ENCODE measurements at regions not wholly inside any gene's neighbourhood (a gene's known extent, or its start where the extent isn't known, plus 50 kb on each side); places are given as distances from the start of the nearest gene placed in this dataset.

GRCh38 chr12:88985631-88986030, 366.7 kb downstream of the DUSP6 start:
- TF ChIP-seq RAD21 (IDR thresholded peaks at IDR 0.05; ENCODE audit: low read depth) (no peak), ZBTB7A (IDR thresholded peaks at IDR 0.05; ENCODE audit: low read depth) (no peak), CEBPB (IDR thresholded peaks at IDR 0.05) (no peak)

GRCh38 chr12:88985011-88985410, 367.3 kb downstream of the DUSP6 start:
- no peak for TF ChIP-seq TEAD4 (IDR thresholded peaks at IDR 0.05)

GRCh38 chr12:88982694-88983093, 369.6 kb downstream of the DUSP6 start:
- TF ChIP-seq NFIC (IDR thresholded peaks at IDR 0.05): no peak
- no peak for TF ChIP-seq EGR1 (IDR thresholded peaks at IDR 0.05)
- TF ChIP-seq REST (IDR thresholded peaks at IDR 0.05; ENCODE audit: low read depth): no peak
- TF ChIP-seq TEAD4 (IDR thresholded peaks at IDR 0.05): no peak
- no peak for TF ChIP-seq ZBTB7A (IDR thresholded peaks at IDR 0.05; ENCODE audit: low read depth)
- TF ChIP-seq CREB1 (IDR thresholded peaks at IDR 0.05; ENCODE audit: low read depth): no peak

GRCh38 chr12:88977115-88977514, 375.2 kb downstream of the DUSP6 start:
- TF ChIP-seq USF1 (IDR thresholded peaks at IDR 0.05) (no peak), REST (IDR thresholded peaks at IDR 0.05; ENCODE audit: low read depth) (no peak), YY1 (IDR thresholded peaks at IDR 0.05; ENCODE audit: low read depth) (no peak), TAF1 (IDR thresholded peaks at IDR 0.05; ENCODE audit: low read depth) (no peak), ZBTB7A (IDR thresholded peaks at IDR 0.05; ENCODE audit: low read depth) (no peak), CEBPB (IDR thresholded peaks at IDR 0.05) (no peak), EP300 (IDR thresholded peaks at IDR 0.05; ENCODE audit: borderline replicate concordance) (no peak), RAD21 (IDR thresholded peaks at IDR 0.05; ENCODE audit: low read depth) (no peak), NFIC (IDR thresholded peaks at IDR 0.05) (no peak), TCF12 (IDR thresholded peaks at IDR 0.05; ENCODE audit: low read depth) (no peak)

- TF ChIP-seq TCF12 (IDR thresholded peaks at IDR 0.05; ENCODE audit: low read depth): no peak
- TF ChIP-seq CEBPB (IDR thresholded peaks at IDR 0.05): no peak
- no peak for TF ChIP-seq RAD21 (IDR thresholded peaks at IDR 0.05; ENCODE audit: low read depth)
- no peak for TF ChIP-seq REST (IDR thresholded peaks at IDR 0.05; ENCODE audit: low read depth)
- TF ChIP-seq USF1 (IDR thresholded peaks at IDR 0.05): no peak
- no peak for TF ChIP-seq EGR1 (IDR thresholded peaks at IDR 0.05)
- no peak for TF ChIP-seq MAX (IDR thresholded peaks at IDR 0.05)
- no peak for TF ChIP-seq FOXM1 (IDR thresholded peaks at IDR 0.05; ENCODE audit: borderline replicate concordance, low read depth)
These were observed 378.3 kb downstream of the DUSP6 start for GRCh38 chr12:88973998-88974397.

GRCh38 chr12:88970740-88971139, 381.6 kb downstream of the DUSP6 start:
- TF ChIP-seq YY1 (IDR thresholded peaks at IDR 0.05; ENCODE audit: low read depth) (no peak), TAF1 (IDR thresholded peaks at IDR 0.05; ENCODE audit: low read depth) (no peak), TEAD4 (IDR thresholded peaks at IDR 0.05) (no peak), CEBPB (IDR thresholded peaks at IDR 0.05) (no peak), MAX (IDR thresholded peaks at IDR 0.05) (no peak), USF1 (IDR thresholded peaks at IDR 0.05) (no peak)
